A549 (cell line): ENCODE measurements at regions not wholly inside any gene's neighbourhood (a gene's known extent, or its start where the extent isn't known, plus 50 kb on each side); places are given as distances from the start of the nearest gene placed in this dataset.

Experiments
- ATAC-seq, 2 experiments: fragments of 200-7000 bp in 1 of 2; fragments of >200 bp in 1 of 2; cut with Nextera tagmentation in 1 of 2; cut with Tn5 transposase in 1 of 2; 3 replicates each; pipeline versions ENCODE4 v1.8.0 to v1.9.1; 2018 to 2020; ENCODE audit warnings: mild to moderate bottlenecking in 1 of 2, moderate library complexity in 1 of 2
- CTCF ChIA-PET: fragments of 300-600 bp; sonication (Branson Sonifier 250); formaldehyde crosslinking; extraction: SDS; loops from one replicate; lab custom pipeline; 2021; ENCODE audit warnings: antibody characterized with exemption, inconsistent platforms; lab: Yijun Ruan, JAX
- POLR2A ChIA-PET: fragments of 350-600 bp; formaldehyde crosslinking; extraction: SDS; loops from one replicate; lab custom pipeline; 2021; ENCODE audit warnings: antibody characterized with exemption, inconsistent platforms; lab: Yijun Ruan, JAX
- DNase-seq, 2 experiments: peaks; one replicate each; pipeline versions ENCODE4 v3.0.0 to v3.0.0-alpha.2; 2011 to 2016; ENCODE audit warnings: low read depth in 1 of 2, low spot score in 1 of 2
- FAIRE-seq: peaks from 2 replicates; lab custom pipeline; 2011; peaks lifted over from hg19 to GRCh38; lab: Jason Lieb, UNC
- H3K27ac ChIP-seq, 2 experiments: fragments of >200 bp; sonication (Bioruptor Twin); formaldehyde crosslinking; 3 replicates each; pipeline ENCODE4 v1.5.1; 2016 to 2017
- H3K4me1 ChIP-seq: fragments of >200 bp; sonication (Bioruptor Twin); formaldehyde crosslinking; 3 replicates; pipeline ENCODE4 v1.6.1; 2016
- H3K4me2 ChIP-seq: fragments of >200 bp; sonication (Bioruptor Twin); formaldehyde crosslinking; 3 replicates; pipeline ENCODE4 v1.6.1; 2016
- H3K4me3 ChIP-seq: fragments of >200 bp; sonication (Bioruptor Twin); formaldehyde crosslinking; 3 replicates; pipeline ENCODE4 v1.5.1; 2016
- H3K9me3 ChIP-seq: fragments of >200 bp; sonication (Bioruptor Twin); formaldehyde crosslinking; 3 replicates; pipeline ENCODE4 v1.6.1; 2016
- BHLHE40 ChIP-seq: IDR thresholded peaks from 2 replicates; pipeline ENCODE4 v1.6.1; 2012; ENCODE audit warnings: low read depth, low read length, inconsistent platforms
- CHD2 ChIP-seq: fragments of 150-350 bp; IDR thresholded peaks from 2 replicates; pipeline ENCODE4 v1.6.1; 2014; ENCODE audit warnings: low read length; ENCODE audit not compliant: partially characterized antibody
- CTCF ChIP-seq: fragments of >200 bp; sonication (Bioruptor Twin); formaldehyde crosslinking; IDR thresholded peaks from 3 replicates; pipeline ENCODE4 v1.5.1; 2016
- E2F6 ChIP-seq: IDR thresholded peaks from 2 replicates; pipeline ENCODE4 v1.6.1; 2012; ENCODE audit warnings: low read depth, borderline replicate concordance
- ELK1 ChIP-seq: fragments of 150-350 bp; IDR thresholded peaks from 2 replicates; pipeline ENCODE4 v1.6.1; 2014; ENCODE audit warnings: low read depth, mild to moderate bottlenecking, low read length
- HDAC2 ChIP-seq: fragments of 200-600 bp; sonication (generic); IDR thresholded peaks from 2 replicates; pipeline ENCODE4 v1.6.1; 2016
- HMGXB4 ChIP-seq: fragments of 250-450 bp; sonication (Bioruptor Pico); IDR thresholded peaks from 2 replicates; pipeline ENCODE4 v1.5.0; 2021; ENCODE audit warnings: mild to moderate bottlenecking, moderate library complexity, borderline replicate concordance
- HOXA7 ChIP-seq: fragments of 250-450 bp; sonication (Bioruptor Pico); IDR thresholded peaks from 2 replicates; pipeline ENCODE4 v1.5.0; 2020; ENCODE audit warnings: mild to moderate bottlenecking, moderate library complexity
- KDM1A ChIP-seq: fragments of 200-600 bp; sonication (generic); IDR thresholded peaks from 2 replicates; pipeline ENCODE4 v1.6.1; 2016; ENCODE audit warnings: low read depth, mild to moderate bottlenecking
- KDM5A ChIP-seq: fragments of 200-600 bp; sonication (generic); IDR thresholded peaks from 2 replicates; pipeline ENCODE4 v1.6.1; 2016; ENCODE audit warnings: antibody characterized with exemption, mild to moderate bottlenecking
- PBX3 ChIP-seq: IDR thresholded peaks from 2 replicates; pipeline ENCODE4 v1.6.1; 2012
- RAD21 ChIP-seq, 2 experiments: fragments of >200 bp in 1 of 2; sonication (Bioruptor Twin) in 1 of 2; formaldehyde crosslinking in 1 of 2; IDR thresholded peaks in 1 of 2; conservative IDR thresholded peaks in 1 of 2; 2 replicates in 1 of 2; 3 replicates in 1 of 2; pipeline ENCODE4 v1.6.1; 2012 to 2018; ENCODE audit warnings: inconsistent platforms in 1 of 2
- RARB ChIP-seq: fragments of 250-450 bp; sonication (Bioruptor Pico); IDR thresholded peaks from 2 replicates; pipeline ENCODE4 v1.8.0; 2021; ENCODE audit warnings: mild to moderate bottlenecking, moderate library complexity
- RFX5 ChIP-seq: fragments of 450-650 bp; IDR thresholded peaks from 2 replicates; pipeline ENCODE4 v1.7.1; 2014; ENCODE audit warnings: antibody characterized with exemption, mild to moderate bottlenecking, moderate library complexity
- RNF2 ChIP-seq: fragments of 200-600 bp; sonication (generic); IDR thresholded peaks from 2 replicates; pipeline ENCODE4 v1.6.1; 2016; ENCODE audit warnings: low read depth, mild to moderate bottlenecking, antibody characterized with exemption, moderate library complexity, borderline replicate concordance
- SMC3 ChIP-seq: fragments of >200 bp; sonication (Bioruptor Twin); formaldehyde crosslinking; IDR thresholded peaks from 3 replicates; pipeline ENCODE4 v1.6.1; 2018; ENCODE audit warnings: inconsistent platforms
- TP53 ChIP-seq: fragments of 250-450 bp; sonication (Bioruptor Pico); IDR thresholded peaks from 2 replicates; pipeline ENCODE4 v1.5.0; 2021; ENCODE audit warnings: mild to moderate bottlenecking, moderate library complexity
- USF2 ChIP-seq: fragments of 450-650 bp; IDR thresholded peaks from 2 replicates; pipeline ENCODE4 v1.6.1; 2014; ENCODE audit warnings: antibody characterized with exemption
- ZNF302 ChIP-seq: fragments of 250-450 bp; sonication (Bioruptor Pico); IDR thresholded peaks from 2 replicates; pipeline ENCODE4 v1.9.0; 2021; ENCODE audit warnings: inconsistent platforms, mild to moderate bottlenecking, moderate library complexity
- WGBS: methylation state at CpG from one replicate; pipeline ENCODE4 v1.1.6; 2017; ENCODE audit errors: missing lambda C conversion rate; 5-methylcytosine and 5-hydroxymethylcytosine counted together

GRCh38 chr3:159766563-159767185 is 222.0 kb upstream of the IL12A start:
- peak in 1 of 2 experiments; percentile 35; a peak in 3 of 6 replicates for ATAC-seq
- peaks cover 29% of the 10 kb centered on the region for H3K4me1 ChIP-seq
- CTCF ChIA-PET = interaction anchor here (0.6 to 5.4 kb wide), 16 partner anchors 9 to 240 kb away, joined by 3 to 61 read pairs (median 4); no protein-coding TSS in a partner anchor
- POLR2A ChIA-PET = interaction anchor here (1.2 kb wide), 1 partner anchor 39 kb away, joined by 4 read pairs; no protein-coding TSS in a partner anchor
- peak overlapping the region in 1 of 2 experiments; percentile 95; a peak in 3 of 6 replicates for H3K27ac ChIP-seq
- TF ChIP-seq E2F6 (no peak), KDM1A (no peak), HDAC2 (no peak), RAD21 (conservative IDR thresholded peaks at IDR 0.05 in 1 of 2, IDR thresholded peaks at IDR 0.05 in 1 of 2) (peak; percentile 46 to 52; a peak in 4 of 5 replicates), SMC3 (peak; percentile 59; the same call in 2 of the 3 replicates), CTCF (peak; percentile 37)
- TF ChIP-seq, all 56 proteins: peak for 3
- Histone ChIP-seq H3K9me3 (no peaks in the 10 kb centered on the region), H3K4me3 (peak overlapping the region; percentile 94; the same call in 1 of the 3 replicates), H3K4me2 (peak overlapping the region; percentile 81)
- 38% methylated on average over 2 of the region's 2 CpGs for WGBS
- peak; percentile 28 for FAIRE-seq
- DNase-seq = peak; percentile 69 to 73

- no peak overlapping the region for H3K27ac ChIP-seq
- peaks cover 37% of the 10 kb centered on the region for H3K4me1 ChIP-seq
- H3K9me3 ChIP-seq = no peaks in the 10 kb centered on the region
- DNase-seq (no peak), FAIRE-seq (no peak), ATAC-seq (no peak)
- 85% methylated on average over 2 of the region's 2 CpGs for WGBS
- TF ChIP-seq RNF2 = no peak
- TF ChIP-seq E2F6 = no peak
- TF ChIP-seq ELK1 = no peak
- no peak for TF ChIP-seq ZNF302 (CRISPR knock-in tag)
- no peak for TF ChIP-seq RARB
- no peak for TF ChIP-seq RFX5
- no peak overlapping the region for H3K4me2 ChIP-seq
- POLR2A ChIA-PET = no interaction called here
- CTCF ChIA-PET = interaction anchor here (1.2 to 3.7 kb wide), 3 partner anchors 12 to 35 kb away, joined by 4 to 23 read pairs (median 8); no protein-coding TSS in a partner anchor
- H3K4me3 ChIP-seq = no peak overlapping the region
These were observed 217.6 kb upstream of the IL12A start for GRCh38 chr3:159770998-159771397.

GRCh38 chr3:159771865-159772611 is 216.6 kb upstream of the IL12A start:
- Histone ChIP-seq H3K4me3 (no peak overlapping the region), H3K27ac (no peak overlapping the region), H3K4me1 (peaks cover 27% of the 10 kb centered on the region), H3K4me2 (no peak overlapping the region), H3K9me3 (no peaks in the 10 kb centered on the region)
- ChIA-PET POLR2A (no interaction called here), CTCF (interaction anchor here (1.2 to 3.7 kb wide), 3 partner anchors 11 to 34 kb away, joined by 4 to 23 read pairs (median 8); no protein-coding TSS in a partner anchor)
- WGBS = 96% methylated on average over 11 of the region's 11 CpGs
- no peak for FAIRE-seq
- ATAC-seq = peak in 1 of 2 experiments; percentile 12; a peak in 2 of 6 replicates
- TF ChIP-seq TP53 (CRISPR knock-in tag) (no peak), USF2 (no peak), HOXA7 (no peak), HDAC2 (no peak), PBX3 (no peak), KDM5A (no peak), SMC3 (no peak), BHLHE40 (no peak), CHD2 (no peak), HMGXB4 (CRISPR knock-in tag) (no peak), RFX5 (no peak)
- no peak for DNase-seq
